ENCODE measurements at regions not wholly inside any gene's neighbourhood (a gene's known extent, or its start where the extent isn't known, plus 50 kb on each side); places are given as distances from the start of the nearest gene placed in this dataset.

GRCh38 chrX:22666441-22666840 lies 333.3 kb upstream of the DDX53 start:
- TF ChIP-seq, protein P1, sequence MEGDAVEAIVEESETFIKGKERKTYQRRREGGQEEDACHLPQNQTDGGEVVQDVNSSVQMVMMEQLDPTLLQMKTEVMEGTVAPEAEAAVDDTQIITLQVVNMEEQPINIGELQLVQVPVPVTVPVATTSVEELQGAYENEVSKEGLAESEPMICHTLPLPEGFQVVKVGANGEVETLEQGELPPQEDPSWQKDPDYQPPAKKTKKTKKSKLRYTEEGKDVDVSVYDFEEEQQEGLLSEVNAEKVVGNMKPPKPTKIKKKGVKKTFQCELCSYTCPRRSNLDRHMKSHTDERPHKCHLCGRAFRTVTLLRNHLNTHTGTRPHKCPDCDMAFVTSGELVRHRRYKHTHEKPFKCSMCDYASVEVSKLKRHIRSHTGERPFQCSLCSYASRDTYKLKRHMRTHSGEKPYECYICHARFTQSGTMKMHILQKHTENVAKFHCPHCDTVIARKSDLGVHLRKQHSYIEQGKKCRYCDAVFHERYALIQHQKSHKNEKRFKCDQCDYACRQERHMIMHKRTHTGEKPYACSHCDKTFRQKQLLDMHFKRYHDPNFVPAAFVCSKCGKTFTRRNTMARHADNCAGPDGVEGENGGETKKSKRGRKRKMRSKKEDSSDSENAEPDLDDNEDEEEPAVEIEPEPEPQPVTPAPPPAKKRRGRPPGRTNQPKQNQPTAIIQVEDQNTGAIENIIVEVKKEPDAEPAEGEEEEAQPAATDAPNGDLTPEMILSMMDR (tag by site-specific recombination; IDR thresholded peaks at IDR 0.05) = no peak
- TF ChIP-seq ZNF121 (tag by site-specific recombination; IDR thresholded peaks at IDR 0.05) = no peak
- TF ChIP-seq ZBTB21 (tag by site-specific recombination; IDR thresholded peaks at IDR 0.05) = no peak
- TF ChIP-seq ZNF549 (tag by site-specific recombination; IDR thresholded peaks at IDR 0.05) = no peak
- no peak for TF ChIP-seq MYNN (tag by site-specific recombination; IDR thresholded peaks at IDR 0.05; ENCODE audit: borderline replicate concordance)
- TF ChIP-seq, protein P2, sequence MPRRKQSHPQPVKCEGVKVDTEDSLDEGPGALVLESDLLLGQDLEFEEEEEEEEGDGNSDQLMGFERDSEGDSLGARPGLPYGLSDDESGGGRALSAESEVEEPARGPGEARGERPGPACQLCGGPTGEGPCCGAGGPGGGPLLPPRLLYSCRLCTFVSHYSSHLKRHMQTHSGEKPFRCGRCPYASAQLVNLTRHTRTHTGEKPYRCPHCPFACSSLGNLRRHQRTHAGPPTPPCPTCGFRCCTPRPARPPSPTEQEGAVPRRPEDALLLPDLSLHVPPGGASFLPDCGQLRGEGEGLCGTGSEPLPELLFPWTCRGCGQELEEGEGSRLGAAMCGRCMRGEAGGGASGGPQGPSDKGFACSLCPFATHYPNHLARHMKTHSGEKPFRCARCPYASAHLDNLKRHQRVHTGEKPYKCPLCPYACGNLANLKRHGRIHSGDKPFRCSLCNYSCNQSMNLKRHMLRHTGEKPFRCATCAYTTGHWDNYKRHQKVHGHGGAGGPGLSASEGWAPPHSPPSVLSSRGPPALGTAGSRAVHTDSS (tag by site-specific recombination; IDR thresholded peaks at IDR 0.05) = no peak
- no peak for TF ChIP-seq TCF7L2 (IDR thresholded peaks at IDR 0.05; ENCODE audit: borderline replicate concordance, low read depth, low read length)
- TF ChIP-seq TRIM28 (IDR thresholded peaks at IDR 0.05; ENCODE audit: borderline replicate concordance, low read length) = no peak
- TF ChIP-seq HOXA7 (CRISPR knock-in tag; IDR thresholded peaks at IDR 0.05; ENCODE audit: borderline replicate concordance) = no peak
- TF ChIP-seq MEIS1 (CRISPR knock-in tag; IDR thresholded peaks at IDR 0.05; ENCODE audit: borderline replicate concordance) = no peak
- TF ChIP-seq ZNF157 (tag by site-specific recombination; IDR thresholded peaks at IDR 0.05) = no peak

Data from HEK293 (cell line).